GM18868 (cell line): ENCODE measurements at regions not wholly inside any gene's neighbourhood (a gene's known extent, or its start where the extent isn't known, plus 50 kb on each side); places are given as distances from the start of the nearest gene placed in this dataset.
"Not testable (repeated sequence)": the region's sequence is repeated elsewhere in the genome, so short reads cannot be mapped to it uniquely, and the experiment has no call there.

ENCODE experiments used
- ATAC-seq: cut with Tn5 transposase; IDR thresholded peaks from one replicate; pipeline ENCODE4 v1.9.1; 2021; ENCODE audit warnings: mild to moderate bottlenecking, moderate library complexity; ENCODE audit not compliant: unreplicated experiment

GRCh38 chr1:5688081-5689077 lies 303.8 kb downstream of the NPHP4 start:
- no peak for ATAC-seq

- ATAC-seq = no peak
Observed at GRCh38 chr1:5686925-5687706, 305.1 kb downstream of the NPHP4 start.

GRCh38 chr1:5686195-5686594 lies 306.0 kb downstream of the NPHP4 start:
- no peak for ATAC-seq

- ATAC-seq = no peak
Observed at GRCh38 chr1:5685446-5686040, 306.7 kb downstream of the NPHP4 start.

GRCh38 chr1:5684791-5685190 lies 307.4 kb downstream of the NPHP4 start:
- ATAC-seq = no peak

GRCh38 chr1:5683446-5683845 lies 308.8 kb downstream of the NPHP4 start:
- ATAC-seq = no peak

- no peak for ATAC-seq
Observed at GRCh38 chr1:5682626-5683225, 309.5 kb downstream of the NPHP4 start.

GRCh38 chr1:5681654-5682053 lies 310.6 kb downstream of the NPHP4 start:
- no peak for ATAC-seq

- no peak for ATAC-seq
Observed at GRCh38 chr1:5680600-5680999, 311.6 kb downstream of the NPHP4 start.

- ATAC-seq = no peak
Observed at GRCh38 chr1:5678759-5679158, 313.5 kb downstream of the NPHP4 start.

GRCh38 chr1:5672355-5672754 lies 319.9 kb downstream of the NPHP4 start:
- ATAC-seq = not testable (repeated sequence)

- ATAC-seq = no peak
Observed at GRCh38 chr1:5670590-5671350, 321.5 kb downstream of the NPHP4 start.

- ATAC-seq = no peak
Observed at GRCh38 chr1:5667513-5668325, 324.5 kb downstream of the NPHP4 start.

GRCh38 chr1:5664906-5665875 lies 327.0 kb downstream of the NPHP4 start:
- ATAC-seq = no peak

- no peak for ATAC-seq
Observed at GRCh38 chr1:5664081-5664768, 328.0 kb downstream of the NPHP4 start.

GRCh38 chr1:5662744-5663126 lies 329.5 kb downstream of the NPHP4 start:
- ATAC-seq = no peak

- no peak for ATAC-seq
Observed at GRCh38 chr1:5662086-5662743, 330.0 kb downstream of the NPHP4 start.
